Stomach (tissue), 8 donors: ENCODE measurements at regions not wholly inside any gene's neighbourhood (a gene's known extent, or its start where the extent isn't known, plus 50 kb on each side); places are given as distances from the start of the nearest gene placed in this dataset.

Source experiments
- DNase-seq, 2 donors: peaks; one replicate each; pipeline versions ENCODE4 v3.0.0 to v3.0.0-alpha.2; 2013 to 2019
- H3K27ac ChIP-seq, 5 donors: fragments of 200-600 bp in 4 of 5; sonication (generic) in 4 of 5; one replicate each; pipeline ENCODE4 v1.5.1; 2013 to 2019; ENCODE audit warnings: mild to moderate bottlenecking in 1 of 5, moderate library complexity in 1 of 5
- H3K27me3 ChIP-seq, 3 donors: fragments of 200-600 bp; sonication (generic); one replicate each; pipeline ENCODE4 v1.5.1; 2017 to 2019; ENCODE audit warnings: mixed run types in 1 of 3
- H3K36me3 ChIP-seq, 4 donors: fragments of 200-600 bp; sonication (generic); 1 replicate in 3 of 4; 2 replicates in 1 of 4; pipeline ENCODE4 v1.5.1; 2016 to 2019
- H3K4me1 ChIP-seq, 4 donors: fragments of 200-600 bp; sonication (generic); one replicate each; pipeline ENCODE4 v1.5.1; 2016 to 2019
- H3K4me3 ChIP-seq, 4 donors: fragments of 200-600 bp; sonication (generic) in 3 of 4; one replicate each; pipeline ENCODE4 v1.5.1; 2016 to 2019; ENCODE audit warnings: mild to moderate bottlenecking in 1 of 4
- H3K9me3 ChIP-seq, 4 donors: fragments of 200-600 bp; sonication (generic); one replicate each; pipeline ENCODE4 v1.5.1; 2016 to 2019
- EP300 ChIP-seq: sonication (generic); formaldehyde crosslinking; IDR thresholded peaks from one replicate; pipeline ENCODE4 v1.6.1; 2017; ENCODE audit warnings: antibody characterized with exemption
- POLR2A ChIP-seq, 4 donors: fragments of 450-650 bp; IDR thresholded peaks; one replicate each; pipeline ENCODE4 v1.6.1; 2016; ENCODE audit warnings: antibody characterized with exemption in 4 of 4, control low read depth in 2 of 4, mild to moderate bottlenecking in 1 of 4, moderate library complexity in 1 of 4
- POLR2AphosphoS5 ChIP-seq, 3 donors: sonication (generic); formaldehyde crosslinking; IDR thresholded peaks; one replicate each; pipeline ENCODE4 v1.6.1; 2016; ENCODE audit warnings: antibody characterized with exemption in 3 of 3
- WGBS, 5 donors: extraction: QIAGEN DNeasy Blood & Tissue Kit in 3 of 5; methylation state at CpG; one replicate each; pipeline versions ENCODE4 v1.1.5 to v1.1.7; 2013 to 2018; 5-methylcytosine and 5-hydroxymethylcytosine counted together
- intact Hi-C: fragments of 100-400 bp; cut with DNase I; formaldehyde crosslinking; loops from one replicate; pipeline ENCODE4 v1.15.1; 2023; ENCODE audit warnings: low total_unique reads
- TF ChIP-seq, protein P1 (sequence below), 7 experiments: fragments of 450-650 bp in 4 of 7; fragments of 200-600 bp in 3 of 7; sonication (generic) in 3 of 7; IDR thresholded peaks; one replicate each; pipeline ENCODE4 v1.5.1; 2016 to 2019; ENCODE audit warnings: antibody characterized with exemption in 7 of 7, control low read depth in 2 of 7, mild to moderate bottlenecking in 1 of 7
- donor health status: healthy with polysubstance abuse.
- donor health status: Bipolar disorder and iron deficiency.
- donor health status: healthy.

DNA sequence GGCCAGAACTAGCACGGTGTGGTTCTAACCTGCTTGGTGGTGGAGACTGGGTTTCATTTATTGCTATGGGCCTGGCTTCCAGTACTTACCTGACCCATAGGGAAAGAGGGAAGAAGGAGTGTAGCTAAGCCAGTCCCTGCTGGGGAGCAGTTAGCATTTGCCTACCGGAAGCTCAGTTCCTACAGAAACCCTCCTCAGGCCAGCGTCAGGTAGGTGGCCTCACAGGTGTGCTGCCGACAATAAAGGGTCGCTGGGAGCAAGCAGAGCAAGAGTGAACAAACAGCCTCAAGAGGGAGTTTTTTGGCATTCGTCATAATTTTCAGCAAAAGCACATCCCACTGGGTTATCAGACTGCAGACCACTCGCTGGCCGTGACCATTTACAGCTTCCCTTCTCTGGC is 740.6 kb upstream of the TENM3 start:
- Histone ChIP-seq H3K9me3 (peaks cover 0 to 7% (median 2%) of the 10 kb centered on the region in 4 donors), H3K4me1 (no peaks in the 10 kb centered on the region), H3K36me3 (no peaks in the 10 kb centered on the region), H3K27me3 (no peaks in the 10 kb centered on the region), H3K4me3 (no peak overlapping the region), H3K27ac (no peak overlapping the region)
- no peak for TF ChIP-seq POLR2A (IDR thresholded peaks at IDR 0.05)
- no peak for TF ChIP-seq EP300
- TF ChIP-seq, protein P1, sequence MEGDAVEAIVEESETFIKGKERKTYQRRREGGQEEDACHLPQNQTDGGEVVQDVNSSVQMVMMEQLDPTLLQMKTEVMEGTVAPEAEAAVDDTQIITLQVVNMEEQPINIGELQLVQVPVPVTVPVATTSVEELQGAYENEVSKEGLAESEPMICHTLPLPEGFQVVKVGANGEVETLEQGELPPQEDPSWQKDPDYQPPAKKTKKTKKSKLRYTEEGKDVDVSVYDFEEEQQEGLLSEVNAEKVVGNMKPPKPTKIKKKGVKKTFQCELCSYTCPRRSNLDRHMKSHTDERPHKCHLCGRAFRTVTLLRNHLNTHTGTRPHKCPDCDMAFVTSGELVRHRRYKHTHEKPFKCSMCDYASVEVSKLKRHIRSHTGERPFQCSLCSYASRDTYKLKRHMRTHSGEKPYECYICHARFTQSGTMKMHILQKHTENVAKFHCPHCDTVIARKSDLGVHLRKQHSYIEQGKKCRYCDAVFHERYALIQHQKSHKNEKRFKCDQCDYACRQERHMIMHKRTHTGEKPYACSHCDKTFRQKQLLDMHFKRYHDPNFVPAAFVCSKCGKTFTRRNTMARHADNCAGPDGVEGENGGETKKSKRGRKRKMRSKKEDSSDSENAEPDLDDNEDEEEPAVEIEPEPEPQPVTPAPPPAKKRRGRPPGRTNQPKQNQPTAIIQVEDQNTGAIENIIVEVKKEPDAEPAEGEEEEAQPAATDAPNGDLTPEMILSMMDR (IDR thresholded peaks at IDR 0.05) = no peak
- TF ChIP-seq POLR2AphosphoS5 (IDR thresholded peaks at IDR 0.05) = no peak
- intact Hi-C loops = no loop called here
- no peak for DNase-seq
- 65 to 77% (median 74%) methylated on average over 8 of the region's 8 CpGs for WGBS, 5 donors

DNA sequence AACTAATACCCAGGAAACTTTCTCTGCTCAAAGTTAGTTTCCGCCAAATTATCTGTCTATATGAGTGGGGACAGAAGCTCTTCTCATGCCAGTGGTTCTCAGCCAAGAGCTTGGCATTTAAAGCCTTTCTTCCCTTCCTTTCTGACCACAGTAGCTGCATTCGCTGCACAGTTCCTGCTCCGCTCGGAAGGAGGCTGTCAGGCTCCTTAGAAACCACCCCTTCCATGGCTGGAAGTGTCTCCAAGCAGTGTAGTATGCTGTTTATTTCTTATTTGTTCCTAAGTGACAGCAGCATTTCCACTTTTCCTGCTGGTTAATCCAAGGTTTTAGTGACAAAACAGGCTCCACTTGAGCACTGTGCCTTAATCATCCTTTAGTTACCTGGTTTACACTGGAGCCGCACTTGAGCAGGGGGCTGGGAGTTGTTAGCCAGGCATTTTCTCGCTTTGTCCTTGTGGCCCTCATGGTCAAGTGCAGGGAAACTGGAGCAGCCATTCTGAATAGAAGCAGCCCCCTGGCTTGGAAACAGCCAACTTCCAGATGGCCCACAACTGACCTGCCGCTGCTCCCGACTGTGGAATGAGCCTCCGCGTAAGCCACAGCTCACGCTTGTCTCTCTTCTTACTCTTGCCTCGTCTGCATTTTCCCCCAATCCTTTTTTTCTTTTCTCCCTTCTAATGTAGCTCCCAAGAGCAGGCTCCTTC is 739.4 kb upstream of the TENM3 start:
- H3K36me3 ChIP-seq = no peaks in the 10 kb centered on the region
- H3K27ac ChIP-seq = no peak overlapping the region
- no peaks in the 10 kb centered on the region for H3K4me1 ChIP-seq
- H3K27me3 ChIP-seq = no peaks in the 10 kb centered on the region
- DNase-seq = peak in 1 of 2 donors; percentile 60
- no peak overlapping the region for H3K4me3 ChIP-seq
- TF ChIP-seq POLR2AphosphoS5 (IDR thresholded peaks at IDR 0.05) (no peak), EP300 (no peak)
- TF ChIP-seq, protein P1 (IDR thresholded peaks at IDR 0.05) = no peak
- peaks cover 0 to 3% (median 0%) of the 10 kb centered on the region in 4 donors for H3K9me3 ChIP-seq
- 57 to 74% (median 69%) methylated on average over 12 of the region's 12 CpGs for WGBS, 5 donors
- intact Hi-C loops = no loop called here

DNA sequence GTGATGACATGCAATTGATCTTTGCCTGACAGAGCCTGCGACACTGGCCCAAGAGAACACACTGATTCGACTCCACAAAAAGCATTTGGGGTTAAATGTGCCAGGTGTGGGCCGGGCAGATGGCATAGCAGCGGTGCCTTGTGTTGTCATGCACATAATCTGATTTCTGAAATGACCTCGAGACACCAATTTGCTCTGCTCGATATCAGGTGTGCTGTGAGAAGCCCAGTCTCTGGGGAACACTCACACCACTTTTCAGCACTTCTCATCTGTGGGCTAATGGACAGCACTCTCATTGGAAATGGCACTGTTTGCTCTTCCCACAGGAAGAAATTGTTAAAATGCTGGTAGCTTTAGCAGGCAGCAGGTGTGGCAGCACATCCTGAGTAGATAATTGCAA is 738.3 kb upstream of the TENM3 start:
- 66 to 82% (median 71%) methylated on average over 6 of the region's 6 CpGs for WGBS, 5 donors
- intact Hi-C loops = no loop called here
- no peak overlapping the region for H3K27ac ChIP-seq

DNA sequence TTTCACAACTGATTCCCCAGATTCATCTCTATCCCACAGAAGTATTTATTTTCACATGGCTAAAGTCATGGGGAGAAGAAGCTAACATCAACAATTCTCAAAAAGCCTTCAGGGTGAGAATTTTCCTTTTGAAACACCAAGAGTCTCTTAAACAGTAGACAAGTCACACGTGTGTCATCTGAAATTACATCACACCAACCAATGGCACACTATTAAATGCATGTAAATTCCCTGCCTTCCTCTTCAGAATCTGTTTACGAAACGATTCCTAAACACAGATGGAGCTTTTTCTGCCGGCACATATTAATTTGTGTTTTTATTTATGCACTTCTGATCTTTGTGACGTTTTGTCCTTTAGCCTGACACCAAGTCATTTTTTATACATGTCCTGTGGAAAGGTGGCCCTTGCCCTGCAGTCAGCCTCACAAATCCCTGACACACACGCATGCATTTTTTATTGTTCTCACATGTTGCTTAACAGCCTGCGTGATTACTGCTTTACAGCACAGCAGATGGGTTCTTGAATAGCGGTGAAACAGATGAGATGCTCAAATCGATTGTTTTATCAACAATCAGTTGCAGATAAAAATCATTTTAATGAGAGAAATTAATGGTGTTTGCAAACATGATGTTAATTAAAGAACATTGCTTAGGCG is 735.9 kb upstream of the TENM3 start:
- H3K27ac ChIP-seq = no peak overlapping the region
- no peaks in the 10 kb centered on the region for H3K4me1 ChIP-seq
- intact Hi-C loops = no loop called here
- no peak overlapping the region for H3K4me3 ChIP-seq
- no peaks in the 10 kb centered on the region for H3K9me3 ChIP-seq
- WGBS, 5 donors = 68 to 77% (median 72%) methylated on average over 10 of the region's 10 CpGs
- no peaks in the 10 kb centered on the region for H3K27me3 ChIP-seq
- no peaks in the 10 kb centered on the region for H3K36me3 ChIP-seq
- DNase-seq = no peak
- no peak for TF ChIP-seq POLR2AphosphoS5 (IDR thresholded peaks at IDR 0.05)
- TF ChIP-seq, protein P1 (IDR thresholded peaks at IDR 0.05) = no peak
- TF ChIP-seq POLR2A (IDR thresholded peaks at IDR 0.05) = no peak
- TF ChIP-seq EP300 = no peak

More for the DNA sequence above, 738.3 kb upstream of the TENM3 start:
- Histone ChIP-seq H3K4me3 (no peak overlapping the region), H3K9me3 (no peaks in the 10 kb centered on the region), H3K36me3 (no peaks in the 10 kb centered on the region), H3K4me1 (no peaks in the 10 kb centered on the region), H3K27me3 (no peaks in the 10 kb centered on the region)
- DNase-seq = peak in 1 of 2 donors; percentile 40
- TF ChIP-seq POLR2A (IDR thresholded peaks at IDR 0.05) (no peak), EP300 (no peak), POLR2AphosphoS5 (IDR thresholded peaks at IDR 0.05) (no peak)
- TF ChIP-seq, protein P1 (IDR thresholded peaks at IDR 0.05) = no peak
